HG03196 (cell line): ENCODE measurements at regions not wholly inside any gene's neighbourhood (a gene's known extent, or its start where the extent isn't known, plus 50 kb on each side); places are given as distances from the start of the nearest gene placed in this dataset.
"Not testable (repeated sequence)": the region's sequence is repeated elsewhere in the genome, so short reads cannot be mapped to it uniquely, and the experiment has no call there.

Source experiments
- ATAC-seq: cut with Tn5 transposase; IDR thresholded peaks from one replicate; pipeline ENCODE4 v1.9.1; 2021; ENCODE audit not compliant: unreplicated experiment

DNA sequence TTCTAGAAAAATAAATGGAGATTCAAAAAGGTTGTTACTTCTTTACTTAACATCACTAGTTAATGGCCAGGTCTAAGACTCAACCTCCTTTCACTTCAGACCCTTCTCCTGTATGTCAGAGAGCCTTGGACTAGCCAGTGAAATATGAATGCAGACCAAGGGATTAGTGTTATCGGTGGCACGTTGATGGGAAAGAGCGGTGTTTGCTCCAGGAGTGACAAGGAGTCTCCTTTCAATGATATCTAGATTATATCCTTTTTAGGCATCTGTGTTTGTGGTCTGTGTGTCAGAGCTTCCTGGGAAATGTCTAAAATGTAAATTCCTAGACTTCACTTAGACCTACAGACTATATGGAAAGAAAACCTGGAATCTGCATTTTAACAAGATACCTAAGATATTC lies 658.0 kb upstream of the KCNMB2 start:
- no peak for ATAC-seq

DNA sequence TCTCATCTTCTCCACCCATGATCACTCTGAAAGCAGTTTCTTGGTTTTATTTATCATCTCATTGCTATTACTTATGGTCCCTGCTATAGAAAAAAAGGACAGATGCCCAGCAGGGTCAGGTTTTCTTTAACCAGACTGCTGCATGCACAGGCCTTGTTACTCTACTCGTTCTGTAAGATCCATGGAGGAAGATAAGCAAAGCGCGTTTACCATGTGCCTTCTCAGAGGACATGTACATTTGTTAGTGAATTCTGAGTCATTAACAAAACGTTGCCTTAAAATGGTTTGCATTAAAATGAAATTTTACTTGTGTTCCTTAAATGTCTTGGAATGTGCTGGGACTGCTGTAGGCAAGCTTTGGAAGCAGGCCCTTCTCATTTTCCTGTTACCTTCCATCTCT lies 657.3 kb upstream of the KCNMB2 start:
- ATAC-seq, result no peak

DNA sequence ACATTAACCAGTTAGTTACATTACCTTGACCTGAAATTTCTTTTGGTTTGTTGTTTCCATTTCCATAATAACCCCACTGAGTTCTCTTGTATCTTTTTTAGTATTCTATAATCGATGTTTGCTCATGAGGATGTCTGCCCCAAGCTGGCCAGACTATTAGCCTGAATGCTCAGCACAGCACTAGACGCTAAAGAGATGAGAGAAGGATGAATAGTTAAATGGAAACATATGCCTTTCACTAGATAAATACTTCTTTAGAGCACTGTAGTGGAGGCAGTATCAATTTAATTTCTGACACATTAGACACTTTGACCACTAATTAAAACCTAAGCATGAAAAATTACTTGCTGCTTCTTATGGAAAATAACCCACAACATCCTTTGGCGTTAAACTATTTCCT lies 654.9 kb upstream of the KCNMB2 start:
- no peak for ATAC-seq

DNA sequence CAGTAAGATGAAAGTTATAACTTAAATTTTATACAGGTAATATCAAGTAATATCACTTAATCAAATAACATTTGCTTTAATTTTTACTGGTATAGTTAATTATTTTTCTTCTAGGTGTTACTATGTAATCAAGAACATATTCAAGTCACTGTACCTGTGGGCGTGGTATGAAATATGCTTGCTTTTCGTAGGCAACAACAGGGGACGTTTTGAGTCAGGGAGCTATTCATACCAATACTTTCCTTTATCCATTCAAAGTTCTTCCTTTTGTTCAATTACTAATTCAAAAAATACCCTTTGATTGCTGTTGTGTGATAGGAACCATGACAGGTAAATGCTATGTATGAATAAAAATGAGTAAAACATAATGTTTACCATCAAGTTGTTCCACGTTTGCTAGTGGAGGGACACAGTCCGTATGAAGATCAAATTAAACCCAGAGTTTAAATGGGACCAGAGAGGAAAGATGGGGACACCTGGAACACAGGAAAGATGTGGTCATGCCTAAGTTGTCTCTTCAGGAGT lies 654.0 kb upstream of the KCNMB2 start:
- ATAC-seq, result no peak

DNA sequence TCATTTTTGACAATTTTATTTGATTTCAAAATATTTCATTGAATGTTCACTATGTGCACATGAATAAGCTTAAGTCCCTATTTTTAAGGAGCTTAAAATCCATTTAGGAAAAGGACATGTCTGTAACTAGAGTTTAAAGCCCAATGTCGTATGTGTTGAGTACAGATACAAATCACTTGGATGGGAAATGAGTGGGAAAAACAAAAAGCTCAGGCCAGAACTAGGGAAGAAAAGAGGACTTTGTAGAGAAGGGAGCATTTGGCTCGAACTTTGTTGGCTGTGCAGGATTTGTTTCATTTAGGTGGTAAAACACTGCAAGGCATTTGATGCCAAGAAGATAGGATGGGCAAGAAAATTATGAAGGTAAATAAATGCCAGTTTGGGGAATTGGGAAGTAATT lies 653.1 kb upstream of the KCNMB2 start:
- ATAC-seq, result no peak

DNA sequence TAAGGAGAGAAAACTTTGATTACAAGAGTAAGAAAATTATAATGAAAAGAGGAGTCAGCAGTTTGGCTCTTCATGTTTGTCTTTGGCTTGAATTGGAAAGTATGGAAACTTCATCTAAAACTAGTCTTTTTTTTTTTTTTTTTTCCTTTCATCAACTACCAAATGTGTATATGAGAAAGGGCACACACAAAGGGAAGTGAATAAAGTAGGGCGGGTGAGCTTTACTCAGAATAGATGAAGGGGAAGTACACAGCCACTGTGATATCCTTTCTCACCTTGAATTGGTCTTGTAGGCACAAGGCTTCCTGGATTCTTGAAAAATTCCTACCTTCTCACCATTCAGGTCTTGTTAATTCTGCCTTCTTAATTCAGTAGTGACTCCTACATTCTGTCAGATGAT lies 652.3 kb upstream of the KCNMB2 start:
- no peak for ATAC-seq

DNA sequence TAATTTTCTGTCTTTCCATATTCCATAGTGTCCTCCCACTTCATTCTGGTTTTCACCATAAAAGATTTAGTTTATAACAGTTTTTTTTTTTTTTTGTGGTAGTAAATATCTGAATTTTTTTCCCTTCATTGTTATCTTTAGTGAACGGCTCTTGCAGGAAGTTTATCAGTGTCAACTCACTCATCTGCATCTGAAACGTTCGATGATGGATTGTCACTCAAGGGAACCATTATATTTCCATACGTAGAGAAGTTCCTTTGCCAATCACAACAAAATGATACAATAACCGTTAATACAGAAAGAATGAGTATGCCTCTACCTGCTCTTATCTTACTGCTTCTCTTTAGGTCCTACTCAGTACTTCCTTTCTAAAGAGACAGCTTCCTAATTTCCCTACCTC lies 651.2 kb upstream of the KCNMB2 start:
- ATAC-seq, result no peak

DNA sequence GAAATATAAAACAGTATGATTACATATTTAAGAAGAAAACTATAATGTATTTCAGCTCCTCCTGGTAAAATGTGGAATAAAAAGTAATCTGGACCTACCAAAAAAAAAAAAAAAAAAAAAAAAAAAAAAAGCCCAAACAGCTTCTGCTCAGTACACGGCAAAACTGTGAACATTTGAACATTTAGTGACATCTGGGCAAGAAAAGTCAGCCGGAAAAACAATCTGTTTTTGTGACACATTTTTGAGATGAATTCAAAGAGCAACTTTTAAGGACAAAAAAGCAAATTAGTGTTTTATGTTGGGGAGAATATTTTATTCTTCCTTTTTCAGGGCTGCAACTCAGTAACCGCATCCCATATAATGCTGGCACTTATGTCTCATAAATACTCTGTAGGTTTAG lies 649.7 kb upstream of the KCNMB2 start:
- no peak for ATAC-seq

DNA sequence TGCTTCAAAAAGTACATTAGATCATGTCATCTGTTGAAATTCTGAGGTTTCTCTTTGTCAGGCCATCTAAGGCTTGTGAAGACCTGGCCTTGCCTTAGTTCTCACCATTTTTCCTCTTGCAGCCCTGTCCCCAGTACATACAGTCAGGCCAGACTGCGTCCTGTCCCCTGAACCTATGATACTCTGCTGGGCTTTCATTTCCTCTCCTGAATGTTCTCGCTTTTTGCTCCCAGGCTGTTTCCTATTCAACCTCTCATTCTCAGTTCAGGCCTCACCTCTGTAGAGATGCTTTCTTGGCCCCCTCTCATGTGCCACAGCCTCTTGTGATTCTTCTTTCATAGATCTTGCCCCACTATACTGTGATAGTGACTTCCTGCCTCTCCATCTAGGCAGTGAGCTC lies 648.8 kb upstream of the KCNMB2 start:
- no peak for ATAC-seq

DNA sequence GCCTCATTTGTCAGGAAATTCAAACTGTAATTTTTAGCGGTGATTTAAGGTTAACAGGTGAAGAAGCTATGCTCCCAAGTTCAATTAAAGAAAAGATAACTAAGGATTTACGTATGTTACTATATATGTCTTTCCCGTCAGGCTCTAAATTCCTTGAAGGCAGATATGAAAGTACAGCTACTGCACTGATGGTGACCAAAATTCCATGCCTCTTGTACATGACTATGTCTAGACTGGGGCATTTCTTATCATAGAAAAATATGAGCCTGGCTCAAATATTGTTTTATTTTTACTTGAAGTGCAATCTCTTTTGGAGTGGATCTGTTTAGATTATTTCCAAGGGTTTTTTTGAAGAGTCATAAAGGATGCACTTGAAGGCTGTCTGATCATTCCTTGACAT lies 647.1 kb upstream of the KCNMB2 start:
- no peak for ATAC-seq

DNA sequence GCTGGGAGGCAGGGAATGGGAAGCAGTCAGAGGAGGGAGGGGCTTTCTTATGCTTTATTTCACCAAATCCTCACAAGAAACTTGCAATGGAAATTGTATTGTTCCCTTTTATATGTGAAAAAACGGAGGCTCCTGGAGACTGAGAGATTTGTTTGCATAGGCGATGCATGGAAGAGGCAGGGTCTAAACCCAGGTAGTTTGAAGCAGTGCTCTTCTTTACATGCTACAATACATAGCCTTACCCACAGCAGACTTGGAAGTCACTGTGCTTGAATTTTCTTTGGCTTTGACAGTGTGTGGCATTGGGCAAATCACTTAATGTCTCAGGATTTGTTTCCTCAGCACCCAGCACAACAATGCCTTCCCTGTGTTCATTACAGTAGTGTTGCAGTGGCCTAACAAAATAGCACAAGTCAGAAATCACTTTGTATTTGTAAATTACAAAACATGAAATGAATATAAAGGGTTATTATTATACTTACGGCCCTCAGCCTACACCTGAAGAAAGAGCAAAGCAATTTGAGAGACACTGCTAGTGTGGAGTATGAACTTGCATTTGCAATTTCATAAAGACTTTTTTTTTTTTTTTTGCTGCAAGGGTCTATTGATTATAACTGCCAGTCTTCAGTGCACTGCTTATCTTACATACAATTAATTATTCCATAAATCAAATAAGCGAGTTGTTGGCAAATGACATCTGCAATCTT lies 646.4 kb upstream of the KCNMB2 start:
- no peak for ATAC-seq

DNA sequence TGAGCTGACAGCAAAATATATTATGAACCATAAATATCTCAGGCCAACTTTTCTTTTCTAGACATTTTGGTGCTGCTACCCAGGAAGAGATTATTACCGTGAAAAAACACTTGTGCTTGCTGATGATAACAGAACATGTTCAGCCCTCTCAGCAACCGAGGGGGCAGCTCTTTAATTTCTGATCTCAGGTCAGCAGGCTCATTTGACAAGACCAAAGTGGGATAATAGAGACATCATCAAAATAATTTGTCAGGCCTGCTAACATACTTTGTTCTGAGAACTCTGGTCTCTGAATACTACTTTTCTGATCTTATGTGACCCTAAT lies 645.9 kb upstream of the KCNMB2 start:
- no peak for ATAC-seq

DNA sequence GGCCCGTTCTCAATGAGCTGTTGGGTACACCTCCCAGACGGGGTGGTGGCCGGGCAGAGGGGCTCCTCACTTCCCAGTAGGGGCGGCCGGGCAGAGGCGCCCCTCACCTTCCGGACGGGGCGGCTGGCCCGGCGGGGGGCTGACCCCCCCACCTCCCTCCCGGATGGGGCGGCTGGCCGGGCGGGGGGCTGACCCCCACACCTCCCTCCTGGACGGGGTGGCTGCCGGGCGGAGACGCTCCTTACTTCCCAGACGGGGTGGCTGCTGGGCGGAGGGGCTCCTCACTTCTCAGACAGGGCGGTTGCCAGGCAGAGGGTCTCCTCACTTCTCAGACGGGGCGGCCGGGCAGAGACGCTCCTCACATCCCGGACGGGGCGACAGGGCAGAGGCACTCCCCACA lies 644.7 kb upstream of the KCNMB2 start:
- not testable (repeated sequence) for ATAC-seq

DNA sequence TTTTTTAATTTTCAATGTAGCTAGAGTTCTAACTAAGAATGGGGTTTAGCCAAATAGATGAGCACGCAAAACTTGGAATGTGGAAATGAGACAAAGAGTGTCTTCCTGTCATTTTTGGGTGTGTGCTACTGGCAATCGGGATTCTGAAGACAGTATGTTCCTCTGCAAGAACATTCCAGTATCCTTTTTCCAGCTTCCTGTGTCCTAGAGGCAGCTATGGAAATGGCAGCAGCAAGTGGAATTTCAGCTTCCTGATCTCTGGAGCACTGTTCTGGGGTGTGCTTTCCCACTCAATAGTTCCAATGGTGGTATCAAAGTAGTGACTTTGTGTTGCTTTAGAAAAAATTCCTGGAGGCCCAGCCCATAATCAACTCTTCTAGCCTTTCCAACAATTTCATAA lies 642.9 kb upstream of the KCNMB2 start:
- no peak for ATAC-seq

DNA sequence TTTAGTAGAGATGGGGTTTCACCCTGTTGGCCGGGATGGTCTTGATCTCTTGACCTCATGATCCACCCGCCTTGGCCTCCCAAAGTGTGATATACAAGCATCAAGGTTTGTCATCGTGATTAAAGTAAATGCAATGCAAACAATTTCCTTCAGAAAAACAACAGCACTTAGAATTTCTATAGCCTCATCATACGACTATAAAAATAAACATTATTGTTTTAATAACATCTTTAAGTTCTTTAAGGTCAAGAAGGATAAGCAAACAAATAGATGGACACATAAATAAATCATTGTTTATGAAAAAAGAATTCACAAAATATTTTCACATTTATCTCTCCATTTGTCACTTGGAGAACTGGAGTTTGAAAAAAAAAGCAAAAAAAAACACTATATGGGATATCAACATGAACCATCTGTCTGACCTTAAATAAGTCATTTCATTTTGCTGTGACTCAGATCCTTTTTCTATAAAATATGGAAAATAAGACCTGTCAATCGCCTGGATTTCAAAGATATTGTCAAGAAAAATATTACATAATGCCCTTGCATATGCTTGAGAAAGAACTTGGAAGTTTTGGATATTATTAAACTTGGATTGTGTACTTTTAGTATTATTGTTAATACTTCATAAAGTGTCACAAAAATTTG lies 642.0 kb upstream of the KCNMB2 start:
- no peak for ATAC-seq

DNA sequence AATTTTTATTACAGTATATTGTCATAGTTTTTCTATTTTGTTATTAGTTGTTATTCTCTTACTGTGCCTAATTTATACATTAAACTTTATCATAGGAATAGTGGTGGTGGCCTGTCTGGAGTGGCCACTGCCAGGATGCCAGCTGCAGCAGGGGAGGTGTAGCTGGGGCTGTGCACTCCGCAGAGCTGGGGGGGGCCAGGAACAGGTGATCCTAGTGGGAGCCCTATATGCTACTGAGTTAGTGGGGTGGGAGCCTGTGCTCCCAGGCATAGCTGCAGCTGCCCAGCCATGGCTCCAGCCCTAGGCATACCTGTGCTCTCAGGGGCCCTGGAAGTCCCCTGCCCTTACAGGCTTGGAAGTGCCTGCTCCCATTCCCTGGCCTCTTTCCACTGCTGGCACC lies 638.1 kb upstream of the KCNMB2 start:
- no peak for ATAC-seq

DNA sequence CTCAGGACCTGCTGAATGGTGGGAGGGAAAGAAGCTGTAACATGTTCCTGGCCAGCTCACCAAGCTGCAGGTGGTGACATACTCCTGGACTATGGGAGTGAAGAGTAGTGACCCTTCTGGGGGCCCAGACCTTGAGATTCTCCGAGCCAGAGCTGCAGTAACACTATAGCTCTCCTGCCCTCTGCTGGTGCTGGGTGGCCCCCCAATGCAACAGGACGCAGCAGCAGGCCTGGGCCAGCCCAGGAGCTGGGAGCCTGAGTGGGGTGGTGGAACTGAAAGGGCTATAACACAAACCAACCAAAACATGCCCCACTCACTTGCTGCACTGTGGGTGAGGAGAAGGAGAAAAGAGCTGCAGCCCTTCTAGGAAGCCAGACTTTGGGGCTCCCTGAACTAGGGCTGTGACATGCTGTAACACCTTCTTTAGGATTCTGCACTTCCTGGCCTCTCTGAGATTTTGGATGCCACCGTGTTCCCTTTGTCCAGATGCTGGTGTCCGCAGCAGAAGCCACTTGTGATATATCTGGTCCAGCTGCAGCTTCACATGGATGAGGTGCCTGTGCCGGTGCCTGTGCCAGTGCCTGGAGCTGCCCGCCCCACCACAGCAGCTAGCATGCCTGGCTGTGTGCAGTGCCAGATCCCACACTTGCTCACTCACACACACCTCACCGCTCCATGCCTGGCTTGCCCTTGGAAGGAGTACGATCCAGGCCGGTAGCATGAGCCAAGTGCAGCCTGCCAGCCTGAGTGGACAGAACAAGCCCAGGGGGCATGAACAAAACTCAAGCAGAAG lies 636.8 kb upstream of the KCNMB2 start:
- ATAC-seq, result no peak

DNA sequence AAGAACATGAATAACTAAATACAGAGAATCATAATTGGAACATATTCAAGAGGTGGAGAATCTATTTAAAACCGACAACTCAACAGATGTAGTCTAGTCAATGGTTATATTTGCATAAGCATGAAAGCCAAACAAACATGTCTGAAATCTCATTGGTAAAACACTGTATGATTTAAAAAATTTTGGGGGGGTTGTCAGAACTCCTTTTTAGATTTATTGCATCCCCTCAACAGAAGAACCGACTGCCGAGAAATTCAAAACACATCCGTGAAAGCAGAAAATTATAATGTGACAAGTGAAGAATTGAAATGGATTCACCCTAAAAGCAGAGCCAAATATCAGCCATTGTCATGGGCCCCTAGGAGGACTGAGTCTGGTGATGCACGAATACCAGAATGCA lies 633.4 kb upstream of the KCNMB2 start:
- no peak for ATAC-seq

DNA sequence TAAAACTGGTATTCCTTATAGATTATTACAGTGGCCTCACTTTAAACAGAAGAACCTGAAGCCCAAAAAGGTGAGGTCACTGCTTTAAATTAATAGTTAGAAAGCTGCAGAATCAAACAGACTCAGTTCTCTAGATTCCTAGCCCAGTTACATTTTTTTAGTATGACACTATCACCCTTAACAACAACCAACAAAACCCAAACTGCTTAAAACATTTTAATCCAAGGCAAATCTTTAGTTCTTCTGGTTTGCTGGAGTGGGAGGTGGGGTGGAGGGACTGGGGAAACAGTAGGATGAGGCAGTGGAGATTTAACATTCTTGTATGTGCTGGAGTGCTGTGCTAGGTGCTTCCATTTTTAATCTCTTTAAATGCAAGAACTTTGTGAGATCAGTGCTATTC lies 631.6 kb upstream of the KCNMB2 start:
- no peak for ATAC-seq

DNA sequence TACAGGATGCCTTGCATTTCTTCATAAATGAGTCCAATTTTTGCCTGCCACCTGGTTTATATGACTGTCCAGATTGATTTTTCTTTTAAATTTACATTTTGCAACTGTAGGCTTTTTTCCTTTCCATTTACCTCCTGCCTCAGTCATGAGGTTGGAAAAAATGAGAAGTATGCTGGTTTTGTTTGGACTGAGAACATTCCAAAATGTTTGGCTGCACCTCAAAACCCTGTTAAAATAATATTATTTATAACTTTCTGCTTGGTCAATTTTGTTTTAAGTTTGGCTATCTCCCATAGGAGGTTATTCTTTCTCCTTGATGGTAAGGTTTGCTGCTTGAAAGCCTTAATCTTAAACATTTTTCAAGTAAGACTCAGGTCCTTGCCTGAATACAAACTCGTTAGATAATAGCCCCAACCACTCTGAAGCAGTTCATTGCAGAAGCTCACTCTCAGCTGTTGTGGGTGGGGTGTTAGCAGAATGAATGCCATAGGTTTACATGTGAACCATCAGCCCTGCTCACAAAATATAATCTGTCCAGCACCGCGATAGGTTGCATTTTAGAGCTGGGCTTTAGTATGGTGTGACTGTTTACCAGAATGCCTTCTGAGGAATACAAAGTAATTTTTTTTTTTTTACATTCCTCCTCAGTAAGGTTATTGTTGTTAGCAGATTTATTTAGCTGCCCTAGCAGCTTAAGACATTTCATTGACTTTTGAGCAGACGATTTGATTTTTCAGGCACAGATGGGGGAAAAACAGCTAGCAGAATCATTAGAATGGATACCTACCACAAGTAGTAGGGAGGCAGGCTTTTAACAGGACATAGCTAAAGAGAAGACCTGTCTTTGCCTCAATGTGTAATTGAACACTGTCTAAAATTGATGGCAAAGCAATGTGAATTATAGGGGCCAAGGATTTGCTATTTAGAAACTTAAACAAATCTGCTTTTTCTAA lies 630.8 kb upstream of the KCNMB2 start:
- no peak for ATAC-seq

DNA sequence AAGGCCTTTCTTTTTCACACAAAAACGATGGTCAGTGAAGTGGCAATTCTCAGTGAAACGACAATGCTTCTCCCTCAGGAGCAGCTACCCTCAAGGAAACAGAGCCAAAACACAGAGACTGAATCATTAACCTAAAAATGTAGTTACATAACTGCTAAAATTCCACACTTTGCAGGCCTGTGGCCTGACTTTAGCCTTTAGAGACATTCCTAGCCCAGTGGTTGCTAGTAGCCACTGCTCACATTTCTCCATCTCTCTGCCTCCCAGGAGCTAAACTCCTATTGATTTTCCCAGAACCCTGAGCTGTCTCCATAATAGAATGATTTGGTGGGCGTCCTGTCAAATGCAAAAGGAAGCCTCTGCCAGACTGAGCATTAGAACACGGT lies 630.1 kb upstream of the KCNMB2 start:
- ATAC-seq, result no peak
